ENCODE measurements at regions not wholly inside any gene's neighbourhood (a gene's known extent, or its start where the extent isn't known, plus 50 kb on each side); places are given as distances from the start of the nearest gene placed in this dataset.

DNA sequence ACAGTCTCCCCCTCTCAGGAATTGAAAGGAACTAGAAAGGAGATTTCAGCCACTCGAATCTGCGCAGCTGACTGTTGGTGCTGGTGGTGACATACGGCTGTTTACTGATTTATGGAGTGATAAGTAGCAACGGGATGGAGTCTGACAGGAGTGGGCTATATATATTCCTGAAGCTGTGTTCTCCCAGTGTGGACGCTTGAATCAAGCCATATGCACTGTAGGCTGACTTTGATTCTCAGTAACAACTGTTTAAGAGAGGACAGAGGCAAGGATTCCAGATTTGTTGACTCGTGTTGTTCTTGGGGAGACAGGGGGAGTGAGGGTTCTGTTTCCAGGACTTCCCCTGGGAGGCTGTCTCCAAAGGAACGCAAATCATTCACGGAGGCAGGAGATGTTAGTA lies 260.1 kb upstream of the AUTS2 start:
- DNase-seq = no peak
- H3K4me3 ChIP-seq = no peak overlapping the region
- 40 to 53% (median 50%) methylated on average over 8 of the region's 8 CpGs for WGBS, 5 donors
- H3K9me3 ChIP-seq = peaks cover 0 to 5% (median 0%) of the 10 kb centered on the region in 4 donors
- H3K27ac ChIP-seq = no peak overlapping the region
- no peak for TF ChIP-seq POLR2AphosphoS5 (IDR thresholded peaks at IDR 0.05)
- no peak for TF ChIP-seq EP300 (IDR thresholded peaks at IDR 0.05)
- TF ChIP-seq, protein P1, sequence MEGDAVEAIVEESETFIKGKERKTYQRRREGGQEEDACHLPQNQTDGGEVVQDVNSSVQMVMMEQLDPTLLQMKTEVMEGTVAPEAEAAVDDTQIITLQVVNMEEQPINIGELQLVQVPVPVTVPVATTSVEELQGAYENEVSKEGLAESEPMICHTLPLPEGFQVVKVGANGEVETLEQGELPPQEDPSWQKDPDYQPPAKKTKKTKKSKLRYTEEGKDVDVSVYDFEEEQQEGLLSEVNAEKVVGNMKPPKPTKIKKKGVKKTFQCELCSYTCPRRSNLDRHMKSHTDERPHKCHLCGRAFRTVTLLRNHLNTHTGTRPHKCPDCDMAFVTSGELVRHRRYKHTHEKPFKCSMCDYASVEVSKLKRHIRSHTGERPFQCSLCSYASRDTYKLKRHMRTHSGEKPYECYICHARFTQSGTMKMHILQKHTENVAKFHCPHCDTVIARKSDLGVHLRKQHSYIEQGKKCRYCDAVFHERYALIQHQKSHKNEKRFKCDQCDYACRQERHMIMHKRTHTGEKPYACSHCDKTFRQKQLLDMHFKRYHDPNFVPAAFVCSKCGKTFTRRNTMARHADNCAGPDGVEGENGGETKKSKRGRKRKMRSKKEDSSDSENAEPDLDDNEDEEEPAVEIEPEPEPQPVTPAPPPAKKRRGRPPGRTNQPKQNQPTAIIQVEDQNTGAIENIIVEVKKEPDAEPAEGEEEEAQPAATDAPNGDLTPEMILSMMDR (IDR thresholded peaks at IDR 0.05) = no peak
- TF ChIP-seq POLR2A (IDR thresholded peaks at IDR 0.05) = no peak
- H3K4me1 ChIP-seq = no peaks in the 10 kb centered on the region
- H3K36me3 ChIP-seq = no peaks in the 10 kb centered on the region
- H3K27me3 ChIP-seq = no peaks in the 10 kb centered on the region
- intact Hi-C loops (cut with DNase I; ENCODE audit: low total_unique reads) = no loop called here

DNA sequence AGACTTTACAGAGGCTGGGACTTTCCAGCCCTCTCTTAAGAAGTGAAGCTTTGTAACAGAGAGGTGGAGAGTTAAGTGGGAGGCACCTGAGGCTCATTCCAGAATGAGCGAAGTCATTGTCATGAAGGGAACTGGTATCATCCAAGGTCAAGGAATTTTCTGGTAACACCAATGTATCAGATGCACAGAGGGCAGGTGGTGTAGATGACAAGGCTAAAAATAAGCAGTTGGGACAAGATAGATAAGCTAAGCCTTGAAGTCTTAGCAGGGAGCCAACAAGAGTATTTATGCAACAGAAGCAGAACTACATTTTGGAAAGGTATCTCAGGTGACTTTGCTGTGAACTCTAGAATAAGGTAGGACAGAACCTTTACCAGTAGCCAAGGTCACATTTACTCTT lies 257.0 kb upstream of the AUTS2 start:
- DNase-seq = no peak
- Histone ChIP-seq H3K4me3 (no peak overlapping the region), H3K4me1 (no peaks in the 10 kb centered on the region), H3K27me3 (no peaks in the 10 kb centered on the region), H3K9me3 (peaks cover 0 to 16% (median 3%) of the 10 kb centered on the region in 4 donors), H3K27ac (no peak overlapping the region), H3K36me3 (no peaks in the 10 kb centered on the region)
- intact Hi-C loops (cut with DNase I; ENCODE audit: low total_unique reads) = no loop called here
- 83 to 96% (median 89%) methylated on average over 1 of the region's 1 CpG for WGBS, 5 donors
- no peak for TF ChIP-seq POLR2A (IDR thresholded peaks at IDR 0.05)
- TF ChIP-seq, protein P1 (IDR thresholded peaks at IDR 0.05) = no peak
- no peak for TF ChIP-seq POLR2AphosphoS5 (IDR thresholded peaks at IDR 0.05)

DNA sequence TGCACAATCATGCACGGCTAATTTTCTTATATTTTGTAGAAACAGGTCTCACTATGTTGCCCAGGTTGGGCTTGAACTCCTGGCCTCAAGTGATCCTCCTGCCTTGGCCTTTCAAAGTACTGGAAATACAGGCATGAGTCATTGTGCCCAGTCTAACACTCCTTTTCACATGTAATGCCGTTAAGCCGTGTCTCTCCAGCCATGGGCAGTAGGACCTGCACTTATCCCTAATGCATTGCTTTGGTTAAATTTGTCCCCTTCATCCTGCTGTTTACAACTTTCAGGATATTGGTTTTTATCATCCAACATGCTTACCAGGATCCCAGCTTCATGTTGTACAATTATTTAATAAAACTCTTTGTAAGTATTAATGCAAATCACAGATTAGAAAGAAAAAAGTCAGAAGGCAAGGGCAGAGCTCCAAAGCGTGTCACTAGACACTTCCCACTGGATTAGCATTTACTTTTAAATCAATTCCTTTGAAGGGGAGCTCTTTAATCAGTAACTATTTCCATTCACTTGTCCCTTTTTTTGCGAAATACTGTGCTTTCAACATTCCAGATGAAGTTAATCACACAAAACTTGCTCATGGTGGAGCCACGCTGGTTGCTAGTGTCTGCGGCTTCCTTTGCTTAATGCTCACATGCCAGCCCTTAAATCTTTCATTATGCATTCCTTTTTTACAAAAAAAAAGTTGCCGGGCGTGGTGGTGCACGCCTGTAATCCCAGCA lies 256.0 kb upstream of the AUTS2 start:
- Histone ChIP-seq H3K27me3 (no peaks in the 10 kb centered on the region), H3K4me3 (no peak overlapping the region), H3K27ac (no peak overlapping the region), H3K36me3 (no peaks in the 10 kb centered on the region), H3K9me3 (peaks cover 0 to 16% (median 3%) of the 10 kb centered on the region in 4 donors), H3K4me1 (no peaks in the 10 kb centered on the region)
- intact Hi-C loops (cut with DNase I; ENCODE audit: low total_unique reads) = no loop called here
- no peak for TF ChIP-seq POLR2AphosphoS5 (IDR thresholded peaks at IDR 0.05)
- TF ChIP-seq, protein P1 (IDR thresholded peaks at IDR 0.05) = no peak
- TF ChIP-seq EP300 (IDR thresholded peaks at IDR 0.05) = no peak
- no peak for TF ChIP-seq POLR2A (IDR thresholded peaks at IDR 0.05)
- DNase-seq = no peak
- 68 to 86% (median 77%) methylated on average over 10 of the region's 10 CpGs for WGBS, 5 donors

- Histone ChIP-seq H3K9me3 (peaks cover 0 to under 1% (median 0%) of the 10 kb centered on the region in 4 donors), H3K27ac (no peak overlapping the region), H3K4me1 (no peaks in the 10 kb centered on the region), H3K36me3 (no peaks in the 10 kb centered on the region), H3K27me3 (no peaks in the 10 kb centered on the region), H3K4me3 (no peak overlapping the region)
- 14 to 25% (median 25%) methylated on average over 3 of the region's 3 CpGs for WGBS, 5 donors
- TF ChIP-seq, protein P1 (IDR thresholded peaks at IDR 0.05) = no peak
- TF ChIP-seq POLR2A (IDR thresholded peaks at IDR 0.05) = no peak
- TF ChIP-seq POLR2AphosphoS5 (IDR thresholded peaks at IDR 0.05) = no peak
- no peak for TF ChIP-seq EP300 (IDR thresholded peaks at IDR 0.05)
- DNase-seq = no peak
- intact Hi-C loops (cut with DNase I; ENCODE audit: low total_unique reads) = no loop called here
These were observed 249.0 kb upstream of the AUTS2 start for GRCh38 chr7:69349291-69349690.
